IMR-90 (cell line): ENCODE measurements at regions not wholly inside any gene's neighbourhood (a gene's known extent, or its start where the extent isn't known, plus 50 kb on each side); places are given as distances from the start of the nearest gene placed in this dataset.

Source experiments
- ATAC-seq: fragments of 200-7000 bp; cut with Tn5 transposase; 2 replicates; pipeline ENCODE4 v1.9.1; 2020; ENCODE audit warnings: low read depth, mild to moderate bottlenecking, moderate library complexity
- BruUV-seq: library from RNA; stranded (reverse); fragments of 400-500 nt; replicated peaks from 2 replicates; lab custom pipeline; 2021; lab: Mats Ljungman, UMichigan
- CTCF ChIA-PET: fragments of 300-600 bp; formaldehyde crosslinking; extraction: SDS; loops from one replicate; lab custom pipeline; 2021; ENCODE audit warnings: antibody characterized with exemption; lab: Yijun Ruan, JAX
- POLR2A ChIA-PET: fragments of 300-600 bp; sonication (Branson Sonifier 250); formaldehyde crosslinking; loops from one replicate; lab custom pipeline; 2022; ENCODE audit warnings: antibody characterized with exemption; ENCODE audit not compliant: unreplicated experiment; lab: Charles Lee
- DNase-seq: peaks from one replicate; pipeline ENCODE4 v3.0.0; 2013
- H2AFZ ChIP-seq: replicated peaks from 2 replicates; pipeline ENCODE3; 2013; ENCODE audit warnings: low read length, mild to moderate bottlenecking; ENCODE audit not compliant: poor library complexity
- H2AK5ac ChIP-seq: 2 replicates; pipeline ENCODE4 v1.6.1; 2013; ENCODE audit warnings: low read depth, low read length, inconsistent platforms
- H2AK9ac ChIP-seq: replicated peaks from 2 replicates; pipeline ENCODE3; 2013; ENCODE audit warnings: mild to moderate bottlenecking, low read depth, low read length, moderate library complexity; ENCODE audit not compliant: poor library complexity
- H2BK120ac ChIP-seq: 2 replicates; pipeline ENCODE4 v1.6.1; 2013; ENCODE audit warnings: low read depth, low read length, inconsistent platforms
- H2BK15ac ChIP-seq: 3 replicates; pipeline ENCODE4 v1.6.1; 2013; ENCODE audit warnings: low read depth, low read length, inconsistent platforms
- H2BK20ac ChIP-seq: 2 replicates; pipeline ENCODE4 v1.6.1; 2013; ENCODE audit warnings: low read depth, mild to moderate bottlenecking, inconsistent platforms, low read length, moderate library complexity
- H2BK5ac ChIP-seq: 2 replicates; pipeline ENCODE4 v1.6.1; 2013; ENCODE audit warnings: mild to moderate bottlenecking, low read depth, low read length, inconsistent platforms; ENCODE audit not compliant: poor library complexity, severe bottlenecking
- H3K14ac ChIP-seq: replicated peaks from 2 replicates; pipeline ENCODE4 v1.6.1; 2013; ENCODE audit warnings: low read depth, low read length, inconsistent platforms
- H3K18ac ChIP-seq: 2 replicates; pipeline ENCODE4 v1.6.1; 2013; ENCODE audit warnings: low read depth, low read length, control low read depth
- H3K23ac ChIP-seq: 2 replicates; pipeline ENCODE4 v1.6.1; 2013; ENCODE audit warnings: low read depth, low read length, inconsistent platforms
- H3K27ac ChIP-seq: 2 replicates; pipeline ENCODE4 v1.5.1; 2013; ENCODE audit warnings: mild to moderate bottlenecking, control low read depth, low read length; ENCODE audit not compliant: insufficient read depth
- H3K27me3 ChIP-seq: 2 replicates; pipeline ENCODE4 v1.6.1; 2013; ENCODE audit warnings: low read length; ENCODE audit not compliant: control insufficient read depth, insufficient read depth
- H3K36me3 ChIP-seq: 2 replicates; pipeline ENCODE4 v1.6.1; 2013; ENCODE audit warnings: low read length, mixed read lengths; ENCODE audit not compliant: control insufficient read depth, insufficient read depth
- H3K4ac ChIP-seq: 2 replicates; pipeline ENCODE4 v1.6.1; 2013; ENCODE audit warnings: low read depth, low read length, inconsistent platforms
- H3K4me1 ChIP-seq: 2 replicates; pipeline ENCODE4 v1.6.1; 2013; ENCODE audit warnings: low read length, mixed read lengths; ENCODE audit not compliant: control insufficient read depth, insufficient read depth
- H3K4me2 ChIP-seq: 2 replicates; pipeline ENCODE4 v1.6.1; 2013; ENCODE audit warnings: low read depth, mild to moderate bottlenecking, control low read depth, low read length, moderate library complexity
- H3K4me3 ChIP-seq: 2 replicates; pipeline ENCODE4 v1.5.1; 2013; ENCODE audit warnings: low read depth, mild to moderate bottlenecking, control low read depth, low read length, moderate library complexity; ENCODE audit not compliant: insufficient read depth
- H3K56ac ChIP-seq: 2 replicates; pipeline ENCODE4 v1.6.1; 2013; ENCODE audit warnings: low read length, inconsistent platforms; ENCODE audit not compliant: insufficient read depth; ENCODE audit errors: extremely low read depth
- H3K79me1 ChIP-seq, 2 experiments: 2 replicates each; pipeline ENCODE4 v1.6.1; 2013; ENCODE audit warnings: low read length in 2 of 2, inconsistent platforms in 1 of 2, low read depth in 1 of 2
- H3K9ac ChIP-seq: 2 replicates; pipeline ENCODE4 v1.6.1; 2013; ENCODE audit warnings: low read depth, low read length, control low read depth
- H3K9me1 ChIP-seq: 2 replicates; pipeline ENCODE4 v1.6.1; 2013; ENCODE audit warnings: low read length, inconsistent platforms; ENCODE audit not compliant: insufficient read depth
- H3K9me3 ChIP-seq: 2 replicates; pipeline ENCODE4 v1.6.1; 2013; ENCODE audit warnings: low read length; ENCODE audit not compliant: control insufficient read depth, insufficient read depth
- H4K20me1 ChIP-seq: 2 replicates; pipeline ENCODE4 v1.6.1; 2013; ENCODE audit warnings: low read length, inconsistent platforms; ENCODE audit not compliant: insufficient read depth
- H4K5ac ChIP-seq: 2 replicates; pipeline ENCODE4 v1.6.1; 2013; ENCODE audit warnings: mild to moderate bottlenecking, low read depth, low read length, control low read depth
- H4K8ac ChIP-seq, 2 experiments: 2 replicates each; pipeline ENCODE4 v1.6.1; 2013; ENCODE audit warnings: low read depth in 2 of 2, low read length in 2 of 2, control low read depth in 1 of 2, inconsistent platforms in 1 of 2
- H4K91ac ChIP-seq: 2 replicates; pipeline ENCODE4 v1.6.1; 2013; ENCODE audit warnings: low read depth, low read length, inconsistent platforms; ENCODE audit not compliant: insufficient read depth
- CEBPB ChIP-seq: IDR thresholded peaks from 2 replicates; pipeline ENCODE4 v1.6.1; 2012; ENCODE audit warnings: low read depth, low read length, improper control_type of control experiment
- ELK1 ChIP-seq: fragments of 150-350 bp; IDR thresholded peaks from 2 replicates; pipeline ENCODE4 v1.6.1; 2016; ENCODE audit warnings: low read depth, mild to moderate bottlenecking, low read length, moderate library complexity, borderline replicate concordance
- FOS ChIP-seq: fragments of 150-350 bp; IDR thresholded peaks from 2 replicates; pipeline ENCODE4 v1.6.1; 2016; ENCODE audit warnings: low read depth, low read length
- MAFK ChIP-seq: IDR thresholded peaks from 2 replicates; pipeline ENCODE4 v1.6.1; 2012; ENCODE audit warnings: low read depth, low read length, improper control_type of control experiment
- RCOR1 ChIP-seq: IDR thresholded peaks from 2 replicates; pipeline ENCODE4 v1.6.1; 2012; ENCODE audit warnings: mild to moderate bottlenecking, low read length, improper control_type of control experiment; ENCODE audit not compliant: insufficient replicate concordance
- RFX5 ChIP-seq: IDR thresholded peaks from 2 replicates; pipeline ENCODE4 v1.8.0; 2012; ENCODE audit warnings: low read depth, mild to moderate bottlenecking, low read length, moderate library complexity
- SMC3 ChIP-seq: fragments of 150-350 bp; IDR thresholded peaks from 2 replicates; pipeline ENCODE4 v1.6.1; 2016; ENCODE audit warnings: low read depth, mild to moderate bottlenecking, antibody characterized with exemption, low read length, moderate library complexity
- USF2 ChIP-seq: fragments of 150-350 bp; IDR thresholded peaks from 2 replicates; pipeline ENCODE4 v1.6.1; 2017; ENCODE audit warnings: mild to moderate bottlenecking, antibody characterized with exemption, low read length, low read depth
- WGBS, 2 experiments: methylation state at CpG; one replicate each; pipeline versions ENCODE4 v1.1.5 to v1.1.7; 2013; ENCODE audit warnings: missing lambda C conversion rate in 2 of 2; ENCODE audit not compliant: insufficient read length in 1 of 2; ENCODE audit errors: extremely low coverage in 2 of 2; 5-methylcytosine and 5-hydroxymethylcytosine counted together
- dilution Hi-C: fragments of 300-500 bp; cut with HindIII; formaldehyde crosslinking; loops from one replicate; pipeline ENCODE4 v1.14.3; 2018; ENCODE audit warnings: low sequenced_read_pairs; ENCODE audit not compliant: unreplicated experiment
- in situ Hi-C: fragments of 300-500 bp; cut with MboI; formaldehyde crosslinking; loops from 3 replicates; pipeline ENCODE4 v1.14.3; 2019; ENCODE audit warnings: low sequenced_read_pairs, inconsistent platforms, mixed read lengths
- intact Hi-C: fragments of 100-400 bp; cut with micrococcal nuclease; formaldehyde crosslinking; loops from 2 replicates; pipeline ENCODE4 v1.10.0; 2022

- Histone ChIP-seq H3K9me3 (no peaks in the 10 kb centered on the region), H3K36me3 (no peaks in the 10 kb centered on the region), H2BK15ac (0 out of 3 replicates have a peak overlapping the region, but pooled peaks have one; percentile 52), H3K4ac (peak overlapping the region; percentile 45; the same call in 1 of the 2 replicates), H3K14ac (no peak overlapping the region), H3K27ac (no peak overlapping the region), H3K27me3 (no peaks in the 10 kb centered on the region), H2BK20ac (peak overlapping the region; percentile 63; the same call in 1 of the 2 replicates), H3K56ac (no peak overlapping the region), H2BK5ac (no peak overlapping the region), H3K4me2 (no peak overlapping the region), H3K23ac (no peak overlapping the region), H3K18ac (no peak overlapping the region), H2BK120ac (peak overlapping the region; percentile 48; the same call in 1 of the 2 replicates), H4K20me1 (no peaks in the 10 kb centered on the region), H2AK9ac (no peak overlapping the region), H2AK5ac (peak overlapping the region; percentile 19; the same call in 1 of the 2 replicates), H3K79me1 (no peaks in the 10 kb centered on the region), H4K91ac (no peak overlapping the region), H3K4me1 (peaks cover 2% of the 10 kb centered on the region; the same call in 1 of the 2 replicates), H3K4me3 (no peak overlapping the region), H4K5ac (no peak overlapping the region), H2AFZ (no peak overlapping the region), H4K8ac (no peak overlapping the region), H3K9ac (no peak overlapping the region), H3K9me1 (no peaks in the 10 kb centered on the region)
- no peak for TF ChIP-seq CEBPB
- no peak for TF ChIP-seq ELK1
- no peak for TF ChIP-seq MAFK
- no peak for TF ChIP-seq RCOR1
- TF ChIP-seq RFX5: no peak
- no peak for TF ChIP-seq USF2
- no peak for TF ChIP-seq FOS
- TF ChIP-seq SMC3: no peak
- ChIA-PET POLR2A (no interaction called here), CTCF (no interaction called here)
- dilution Hi-C loops: no loop called here
- no CpG with 5 or more reads among the region's 5 CpGs for WGBS, 2 experiments
- no TSS peak for BruUV-seq
- ATAC-seq: no peak
- DNase-seq: no peak
- intact Hi-C loops: loop anchor here (10.0 kb wide), 1 partner anchor 428 kb away; no protein-coding TSS in a partner anchor
- in situ Hi-C loops: no loop called here
Observed at GRCh38 chr1:187692799-187693198, 864.0 kb downstream of the PLA2G4A start.
